LNCaP clone FGC (cell line): ENCODE measurements at regions not wholly inside any gene's neighbourhood (a gene's known extent, or its start where the extent isn't known, plus 50 kb on each side); places are given as distances from the start of the nearest gene placed in this dataset.

Experiments
- DNase-seq: peaks from one replicate; pipeline ENCODE4 v3.0.0-alpha.2; 2011; ENCODE audit warnings: low read depth
- H3K4me3 ChIP-seq: 2 replicates; pipeline ENCODE4 v1.5.1; 2011; ENCODE audit warnings: mild to moderate bottlenecking, low read depth, low read length, control low read depth
- CTCF ChIP-seq: IDR thresholded peaks from 2 replicates; pipeline ENCODE4 v1.5.1; 2012; ENCODE audit warnings: mild to moderate bottlenecking; ENCODE audit not compliant: control insufficient read depth, insufficient read depth; ENCODE audit errors: extremely low read depth

- DNase-seq: no peak
- TF ChIP-seq CTCF: no peak
- H3K4me3 ChIP-seq: no peak overlapping the region
Measured at GRCh38 chr7:115494529-115495147, 535.9 kb downstream of the TFEC start.

- TF ChIP-seq CTCF: no peak
- no peak for DNase-seq
- H3K4me3 ChIP-seq: no peak overlapping the region
Measured at GRCh38 chr7:115493381-115493780, 537.2 kb downstream of the TFEC start.

- no peak for TF ChIP-seq CTCF
- no peak for DNase-seq
- H3K4me3 ChIP-seq: no peak overlapping the region
Measured at GRCh38 chr7:115491744-115492380, 538.7 kb downstream of the TFEC start.

GRCh38 chr7:115479448-115479847 is 551.1 kb downstream of the TFEC start:
- no peak for DNase-seq
- TF ChIP-seq CTCF: no peak
- H3K4me3 ChIP-seq: no peak overlapping the region

GRCh38 chr7:115478426-115478825 is 552.1 kb downstream of the TFEC start:
- no peak for TF ChIP-seq CTCF
- no peak for DNase-seq
- no peak overlapping the region for H3K4me3 ChIP-seq

- no peak for DNase-seq
- H3K4me3 ChIP-seq: no peak overlapping the region
- TF ChIP-seq CTCF: no peak
Measured at GRCh38 chr7:115477193-115477651, 553.3 kb downstream of the TFEC start.
